Stomach (tissue), 4 donors: ENCODE measurements at regions not wholly inside any gene's neighbourhood (a gene's known extent, or its start where the extent isn't known, plus 50 kb on each side); places are given as distances from the start of the nearest gene placed in this dataset.

ENCODE experiments used
- CTCF ChIP-seq, 7 experiments: fragments of 450-650 bp in 4 of 7; fragments of 200-600 bp in 3 of 7; sonication (generic) in 3 of 7; IDR thresholded peaks; one replicate each; pipeline ENCODE4 v1.5.1; 2016 to 2019; ENCODE audit warnings: antibody characterized with exemption in 7 of 7, control low read depth in 2 of 7, mild to moderate bottlenecking in 1 of 7
- POLR2A ChIP-seq, 4 donors: fragments of 450-650 bp; IDR thresholded peaks; one replicate each; pipeline ENCODE4 v1.6.1; 2016; ENCODE audit warnings: antibody characterized with exemption in 4 of 4, control low read depth in 2 of 4, mild to moderate bottlenecking in 1 of 4, moderate library complexity in 1 of 4

DNA sequence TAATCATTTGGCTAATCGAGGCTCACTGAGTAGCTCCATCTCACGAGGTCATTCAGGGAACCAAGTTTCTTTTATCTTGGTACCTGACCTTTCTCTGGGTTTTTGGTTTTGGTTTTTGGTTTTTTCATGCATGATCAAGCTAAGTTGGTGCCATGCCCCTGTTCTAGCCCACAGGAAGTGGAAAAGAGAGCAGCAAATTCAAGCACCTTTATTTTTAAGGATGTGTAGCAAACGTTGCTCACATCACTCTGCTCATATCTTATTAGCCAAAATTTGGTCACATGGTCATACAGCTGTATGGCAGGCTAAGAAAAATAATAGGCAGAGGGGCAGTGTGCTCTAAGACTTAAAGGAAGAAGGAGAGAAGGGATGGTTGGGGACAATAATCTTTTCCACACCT, 593.5 kb downstream of the DIAPH3 start:
- TF ChIP-seq POLR2A (IDR thresholded peaks at IDR 0.05) (no peak), CTCF (IDR thresholded peaks at IDR 0.05) (no peak)
